Peyer's patch (tissue), 4 donors: ENCODE measurements at regions not wholly inside any gene's neighbourhood (a gene's known extent, or its start where the extent isn't known, plus 50 kb on each side); places are given as distances from the start of the nearest gene placed in this dataset.

Source experiments
- DNase-seq, 3 donors: peaks; one replicate each; pipeline ENCODE4 v3.0.0-alpha.2; 2017 to 2019
- H3K27ac ChIP-seq, 4 donors: fragments of 200-600 bp; sonication (generic); one replicate each; pipeline ENCODE4 v1.5.1; 2016 to 2019
- H3K27me3 ChIP-seq, 2 donors: fragments of 200-600 bp; sonication (generic); one replicate each; pipeline ENCODE4 v1.5.1; 2019
- H3K36me3 ChIP-seq, 3 donors: fragments of 200-600 bp; sonication (generic); one replicate each; pipeline ENCODE4 v1.5.1; 2016 to 2019
- H3K4me1 ChIP-seq, 4 donors: fragments of 200-600 bp; sonication (generic); one replicate each; pipeline ENCODE4 v1.5.1; 2016 to 2019
- H3K4me3 ChIP-seq, 4 donors: fragments of 200-600 bp; sonication (generic); 1 replicate in 3 of 4; 2 replicates in 1 of 4; pipeline ENCODE4 v1.5.1; 2016 to 2019; ENCODE audit warnings: mild to moderate bottlenecking in 1 of 4
- H3K9me3 ChIP-seq, 4 donors: fragments of 200-600 bp; sonication (generic); one replicate each; pipeline ENCODE4 v1.5.1; 2016 to 2019; ENCODE audit warnings: mild to moderate bottlenecking in 1 of 4
- CTCF ChIP-seq, 6 experiments: fragments of 450-650 bp in 4 of 6; fragments of 200-600 bp in 2 of 6; sonication (generic) in 1 of 6; IDR thresholded peaks; one replicate each; pipeline ENCODE4 v1.5.1; 2017 to 2019; ENCODE audit warnings: antibody characterized with exemption in 6 of 6, mild to moderate bottlenecking in 3 of 6, moderate library complexity in 1 of 6
- POLR2A ChIP-seq, 2 donors: fragments of 450-650 bp; IDR thresholded peaks; one replicate each; pipeline ENCODE4 v1.5.1; 2017; ENCODE audit warnings: antibody characterized with exemption in 2 of 2, mild to moderate bottlenecking in 2 of 2, moderate library complexity in 2 of 2

GRCh38 chr2:188129677-188130076 is 162.0 kb upstream of the GULP1 start:
- H3K27ac ChIP-seq = no peak overlapping the region
- H3K4me1 ChIP-seq = no peaks in the 10 kb centered on the region
- no peaks in the 10 kb centered on the region for H3K27me3 ChIP-seq
- TF ChIP-seq CTCF (IDR thresholded peaks at IDR 0.05) (no peak), POLR2A (IDR thresholded peaks at IDR 0.05) (no peak)
- no peaks in the 10 kb centered on the region for H3K36me3 ChIP-seq
- no peak for DNase-seq
- H3K4me3 ChIP-seq = no peak overlapping the region
- H3K9me3 ChIP-seq = no peaks in the 10 kb centered on the region

GRCh38 chr2:188130317-188130716 is 161.4 kb upstream of the GULP1 start:
- no peaks in the 10 kb centered on the region for H3K4me1 ChIP-seq
- H3K27me3 ChIP-seq = no peaks in the 10 kb centered on the region
- no peak overlapping the region for H3K4me3 ChIP-seq
- DNase-seq = no peak
- TF ChIP-seq CTCF (IDR thresholded peaks at IDR 0.05) = no peak
- TF ChIP-seq POLR2A (IDR thresholded peaks at IDR 0.05) = no peak
- no peaks in the 10 kb centered on the region for H3K9me3 ChIP-seq
- H3K27ac ChIP-seq = no peak overlapping the region
- no peaks in the 10 kb centered on the region for H3K36me3 ChIP-seq

- Histone ChIP-seq H3K4me1 (no peaks in the 10 kb centered on the region), H3K27ac (no peak overlapping the region), H3K36me3 (no peaks in the 10 kb centered on the region), H3K4me3 (no peak overlapping the region), H3K9me3 (no peaks in the 10 kb centered on the region), H3K27me3 (no peaks in the 10 kb centered on the region)
- TF ChIP-seq POLR2A (IDR thresholded peaks at IDR 0.05) (no peak), CTCF (IDR thresholded peaks at IDR 0.05) (no peak)
- no peak for DNase-seq
These were observed 160.4 kb upstream of the GULP1 start for GRCh38 chr2:188131281-188131680.

- no peak for TF ChIP-seq CTCF (IDR thresholded peaks at IDR 0.05)
- no peak for TF ChIP-seq POLR2A (IDR thresholded peaks at IDR 0.05)
- H3K4me3 ChIP-seq = no peak overlapping the region
- no peaks in the 10 kb centered on the region for H3K4me1 ChIP-seq
- H3K27ac ChIP-seq = no peak overlapping the region
- no peaks in the 10 kb centered on the region for H3K9me3 ChIP-seq
- no peaks in the 10 kb centered on the region for H3K36me3 ChIP-seq
- DNase-seq = no peak
- H3K27me3 ChIP-seq = no peaks in the 10 kb centered on the region
These were observed 159.3 kb upstream of the GULP1 start for GRCh38 chr2:188132385-188132784.

- Histone ChIP-seq H3K4me1 (no peaks in the 10 kb centered on the region), H3K27ac (no peak overlapping the region), H3K36me3 (no peaks in the 10 kb centered on the region), H3K9me3 (no peaks in the 10 kb centered on the region), H3K4me3 (no peak overlapping the region), H3K27me3 (no peaks in the 10 kb centered on the region)
- no peak for TF ChIP-seq POLR2A (IDR thresholded peaks at IDR 0.05)
- no peak for TF ChIP-seq CTCF (IDR thresholded peaks at IDR 0.05)
- no peak for DNase-seq
These were observed 157.4 kb upstream of the GULP1 start for GRCh38 chr2:188134241-188134640.

GRCh38 chr2:188138313-188138712 is 153.4 kb upstream of the GULP1 start:
- no peak for DNase-seq
- no peaks in the 10 kb centered on the region for H3K4me1 ChIP-seq
- H3K9me3 ChIP-seq = no peaks in the 10 kb centered on the region
- no peak overlapping the region for H3K4me3 ChIP-seq
- H3K27ac ChIP-seq = no peak overlapping the region
- no peaks in the 10 kb centered on the region for H3K36me3 ChIP-seq
- H3K27me3 ChIP-seq = no peaks in the 10 kb centered on the region
- no peak for TF ChIP-seq CTCF (IDR thresholded peaks at IDR 0.05)
- no peak for TF ChIP-seq POLR2A (IDR thresholded peaks at IDR 0.05)
